Gastroesophageal sphincter (tissue), 4 donors: ENCODE measurements at regions not wholly inside any gene's neighbourhood (a gene's known extent, or its start where the extent isn't known, plus 50 kb on each side); places are given as distances from the start of the nearest gene placed in this dataset.

Experiments
- ATAC-seq: fragments of 150-250 bp; one replicate; pipeline ENCODE4 v1.9.1; 2016; ENCODE audit warnings: mild to moderate bottlenecking, moderate library complexity
- H3K27ac ChIP-seq, 4 donors: fragments of 200-600 bp; sonication (generic) in 3 of 4; 1 replicate in 3 of 4; 2 replicates in 1 of 4; pipeline ENCODE4 v1.5.1; 2016 to 2019
- H3K27me3 ChIP-seq: fragments of 200-600 bp; sonication (generic); one replicate; pipeline ENCODE4 v1.5.1; 2019
- H3K36me3 ChIP-seq, 2 donors: fragments of 200-600 bp; sonication (generic); one replicate each; pipeline ENCODE4 v1.5.1; 2019; ENCODE audit warnings: control low read depth in 1 of 2
- H3K4me1 ChIP-seq, 3 donors: fragments of 200-600 bp; sonication (generic); 1 replicate in 2 of 3; 2 replicates in 1 of 3; pipeline ENCODE4 v1.5.1; 2016 to 2019; ENCODE audit warnings: control low read depth in 2 of 3
- H3K4me3 ChIP-seq, 2 donors: fragments of 200-600 bp; sonication (generic); one replicate each; pipeline ENCODE4 v1.5.1; 2019; ENCODE audit warnings: mild to moderate bottlenecking in 1 of 2, moderate library complexity in 1 of 2
- H3K9me3 ChIP-seq, 3 donors: fragments of 200-600 bp; sonication (generic); one replicate each; pipeline ENCODE4 v1.5.1; 2017 to 2019; ENCODE audit warnings: control low read depth in 2 of 3
- EP300 ChIP-seq: sonication (generic); formaldehyde crosslinking; IDR thresholded peaks from one replicate; pipeline ENCODE4 v1.6.1; 2017; ENCODE audit warnings: antibody characterized with exemption, mild to moderate bottlenecking
- POLR2A ChIP-seq, 2 donors: fragments of 450-650 bp; IDR thresholded peaks; one replicate each; pipeline ENCODE4 v1.6.1; 2017; ENCODE audit warnings: antibody characterized with exemption in 2 of 2, mild to moderate bottlenecking in 2 of 2, moderate library complexity in 1 of 2
- POLR2AphosphoS5 ChIP-seq: sonication (generic); formaldehyde crosslinking; IDR thresholded peaks from one replicate; pipeline ENCODE4 v1.6.1; 2017; ENCODE audit warnings: antibody characterized with exemption
- WGBS, 2 donors: methylation state at CpG; one replicate each; pipeline ENCODE4 v1.1.5; 2018; ENCODE audit warnings: low coverage in 1 of 2; 5-methylcytosine and 5-hydroxymethylcytosine counted together
- TF ChIP-seq, protein P1 (sequence below), 4 experiments: fragments of 200-600 bp in 2 of 4; fragments of 450-650 bp in 2 of 4; sonication (generic) in 1 of 4; IDR thresholded peaks; one replicate each; pipeline ENCODE4 v1.5.1; 2017 to 2019; ENCODE audit warnings: antibody characterized with exemption in 4 of 4, mild to moderate bottlenecking in 2 of 4, moderate library complexity in 2 of 4

- TF ChIP-seq POLR2AphosphoS5 (no peak), POLR2A (IDR thresholded peaks at IDR 0.05) (no peak), EP300 (no peak)
- TF ChIP-seq, protein P1, sequence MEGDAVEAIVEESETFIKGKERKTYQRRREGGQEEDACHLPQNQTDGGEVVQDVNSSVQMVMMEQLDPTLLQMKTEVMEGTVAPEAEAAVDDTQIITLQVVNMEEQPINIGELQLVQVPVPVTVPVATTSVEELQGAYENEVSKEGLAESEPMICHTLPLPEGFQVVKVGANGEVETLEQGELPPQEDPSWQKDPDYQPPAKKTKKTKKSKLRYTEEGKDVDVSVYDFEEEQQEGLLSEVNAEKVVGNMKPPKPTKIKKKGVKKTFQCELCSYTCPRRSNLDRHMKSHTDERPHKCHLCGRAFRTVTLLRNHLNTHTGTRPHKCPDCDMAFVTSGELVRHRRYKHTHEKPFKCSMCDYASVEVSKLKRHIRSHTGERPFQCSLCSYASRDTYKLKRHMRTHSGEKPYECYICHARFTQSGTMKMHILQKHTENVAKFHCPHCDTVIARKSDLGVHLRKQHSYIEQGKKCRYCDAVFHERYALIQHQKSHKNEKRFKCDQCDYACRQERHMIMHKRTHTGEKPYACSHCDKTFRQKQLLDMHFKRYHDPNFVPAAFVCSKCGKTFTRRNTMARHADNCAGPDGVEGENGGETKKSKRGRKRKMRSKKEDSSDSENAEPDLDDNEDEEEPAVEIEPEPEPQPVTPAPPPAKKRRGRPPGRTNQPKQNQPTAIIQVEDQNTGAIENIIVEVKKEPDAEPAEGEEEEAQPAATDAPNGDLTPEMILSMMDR (IDR thresholded peaks at IDR 0.05) = no peak
- WGBS, 2 donors = 94 to 95% methylated on average over 1 of the region's 1 CpG
Measured at GRCh38 chr6:104648347-104648746, 211.4 kb downstream of the HACE1 start.

DNA sequence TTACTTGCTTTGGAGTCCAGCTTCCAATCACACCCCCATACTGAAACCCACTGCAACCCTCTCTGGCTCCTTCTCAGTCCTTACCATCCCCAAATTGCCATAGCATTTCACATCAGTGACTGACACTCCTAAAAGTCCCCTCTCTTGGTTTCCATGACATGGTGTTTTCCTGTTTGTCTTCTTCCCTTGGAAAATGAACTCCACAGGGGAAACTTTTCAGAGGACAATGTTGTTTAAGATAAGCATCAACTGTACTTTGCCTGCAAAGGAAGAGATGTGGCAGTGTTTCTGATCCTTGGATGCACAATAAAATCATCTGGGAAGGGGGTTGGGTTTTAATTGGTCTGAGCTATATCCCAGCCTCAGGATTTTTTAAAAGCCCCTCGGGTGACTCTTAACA lies 214.9 kb downstream of the HACE1 start:
- TF ChIP-seq, protein P1 (IDR thresholded peaks at IDR 0.05) = no peak
- no peak for TF ChIP-seq EP300
- TF ChIP-seq POLR2A (IDR thresholded peaks at IDR 0.05) = no peak
- TF ChIP-seq POLR2AphosphoS5 = no peak
- no peaks in the 10 kb centered on the region for H3K27me3 ChIP-seq
- no peaks in the 10 kb centered on the region for H3K36me3 ChIP-seq
- no peak overlapping the region for H3K4me3 ChIP-seq
- ATAC-seq = peak; percentile 16
- H3K27ac ChIP-seq = no peak overlapping the region
- WGBS, 2 donors = 40 to 100% methylated on average over 1 of the region's 1 CpG
- no peaks in the 10 kb centered on the region for H3K4me1 ChIP-seq
- H3K9me3 ChIP-seq = no peaks in the 10 kb centered on the region

More at GRCh38 chr6:104648347-104648746, 211.4 kb downstream of the HACE1 start:
- no peaks in the 10 kb centered on the region for H3K36me3 ChIP-seq
- no peak overlapping the region for H3K4me3 ChIP-seq
- no peaks in the 10 kb centered on the region for H3K4me1 ChIP-seq
- no peaks in the 10 kb centered on the region for H3K9me3 ChIP-seq
- ATAC-seq = no peak
- H3K27me3 ChIP-seq = no peaks in the 10 kb centered on the region
- H3K27ac ChIP-seq = no peak overlapping the region

- H3K27me3 ChIP-seq = no peaks in the 10 kb centered on the region
- no peaks in the 10 kb centered on the region for H3K9me3 ChIP-seq
- H3K36me3 ChIP-seq = no peaks in the 10 kb centered on the region
- H3K4me3 ChIP-seq = no peak overlapping the region
- H3K27ac ChIP-seq = no peak overlapping the region
- no peak for ATAC-seq
- peaks cover 0 to 10% (median 0%) of the 10 kb centered on the region in 3 donors for H3K4me1 ChIP-seq
- TF ChIP-seq POLR2AphosphoS5 = no peak
- TF ChIP-seq POLR2A (IDR thresholded peaks at IDR 0.05) = no peak
- no peak for TF ChIP-seq EP300
- TF ChIP-seq, protein P1 (IDR thresholded peaks at IDR 0.05) = no peak
- 69 to 80% methylated on average over 1 to 2 of the region's 2 CpGs for WGBS, 2 donors
Measured at GRCh38 chr6:104642871-104643270, 216.8 kb downstream of the HACE1 start.

DNA sequence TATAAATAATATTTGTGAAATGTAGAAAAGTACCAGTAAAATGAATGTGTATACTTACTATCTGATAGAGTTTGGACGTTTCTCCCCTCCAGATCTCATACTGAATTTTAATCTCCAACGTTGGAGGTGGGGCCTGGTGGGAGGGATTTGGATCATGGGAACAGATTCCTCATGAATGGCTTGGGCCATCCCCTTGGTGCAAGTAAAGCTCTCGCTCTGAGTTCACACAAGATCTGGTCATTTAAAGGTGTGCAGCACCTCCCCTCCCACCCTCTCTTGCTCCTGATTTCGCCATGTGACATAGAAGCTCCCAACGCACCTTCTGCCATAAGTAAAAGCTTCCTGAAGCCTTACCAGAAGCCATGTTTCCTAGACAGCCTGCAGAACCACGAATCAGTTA lies 219.0 kb downstream of the HACE1 start:
- H3K9me3 ChIP-seq = no peaks in the 10 kb centered on the region
- no peaks in the 10 kb centered on the region for H3K36me3 ChIP-seq
- WGBS, 2 donors = 74 to 80% methylated on average over 6 of the region's 6 CpGs
- H3K27ac ChIP-seq = no peak overlapping the region
- TF ChIP-seq POLR2A (IDR thresholded peaks at IDR 0.05) = no peak
- no peak for TF ChIP-seq POLR2AphosphoS5
- TF ChIP-seq EP300 = no peak
- TF ChIP-seq, protein P1 (IDR thresholded peaks at IDR 0.05) = no peak
- ATAC-seq = no peak
- peaks cover 0 to 10% (median 0%) of the 10 kb centered on the region in 3 donors for H3K4me1 ChIP-seq
- no peaks in the 10 kb centered on the region for H3K27me3 ChIP-seq
- H3K4me3 ChIP-seq = no peak overlapping the region

DNA sequence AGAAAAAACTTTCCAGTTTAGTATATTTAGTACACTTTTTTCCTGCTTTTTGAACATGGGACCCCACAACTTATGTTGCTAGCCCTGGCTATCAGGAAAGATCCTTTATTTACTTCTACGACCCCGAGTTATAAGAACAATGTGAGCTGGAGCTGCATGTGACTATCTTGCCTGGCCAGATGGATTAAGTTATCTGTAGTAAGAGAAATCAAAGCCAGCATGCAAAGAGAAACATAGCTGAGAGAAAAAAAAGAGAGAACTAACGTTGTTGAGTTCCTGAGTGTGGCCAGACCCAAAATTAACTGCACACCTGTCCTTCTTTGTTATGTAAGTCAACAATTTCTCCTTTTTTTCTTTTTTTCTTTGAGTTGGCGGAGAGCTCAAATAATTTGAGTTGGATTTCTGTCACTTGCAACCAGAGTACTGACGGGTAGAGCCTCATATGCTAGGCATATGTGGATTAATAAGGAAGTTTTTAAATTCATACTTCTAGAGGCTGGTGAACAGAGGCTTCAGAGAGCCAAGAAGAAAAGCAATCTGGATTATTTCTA lies 219.5 kb downstream of the HACE1 start:
- Histone ChIP-seq H3K27me3 (no peaks in the 10 kb centered on the region), H3K4me1 (peaks cover 0 to 10% (median 0%) of the 10 kb centered on the region in 3 donors), H3K9me3 (no peaks in the 10 kb centered on the region), H3K4me3 (no peak overlapping the region), H3K36me3 (no peaks in the 10 kb centered on the region), H3K27ac (peak overlapping the region in 1 of 4 donors; percentile 20)
- 43 to 53% methylated on average over 4 to 5 of the region's 5 CpGs for WGBS, 2 donors
- ATAC-seq = no peak
- TF ChIP-seq EP300 = no peak
- TF ChIP-seq, protein P1 (IDR thresholded peaks at IDR 0.05) = no peak
- no peak for TF ChIP-seq POLR2A (IDR thresholded peaks at IDR 0.05)
- no peak for TF ChIP-seq POLR2AphosphoS5
